Fibroblast of lung (primary cell): ENCODE measurements at regions not wholly inside any gene's neighbourhood (a gene's known extent, or its start where the extent isn't known, plus 50 kb on each side); places are given as distances from the start of the nearest gene placed in this dataset.

Source experiments
- DNase-seq, 2 donors: peaks; one replicate each; pipeline versions ENCODE4 v3.0.0 to v3.0.0-alpha.2; 2010; ENCODE audit warnings: low read depth in 2 of 2
- H2AFZ ChIP-seq: 2 replicates; pipeline ENCODE4 v1.5.1; 2012; ENCODE audit warnings: low read length, control low read depth, inconsistent platforms
- H3K27ac ChIP-seq: 2 replicates; pipeline ENCODE4 v1.5.1; 2011; ENCODE audit warnings: low read length, control low read depth; ENCODE audit not compliant: insufficient read depth
- H3K27me3 ChIP-seq: 2 replicates; pipeline ENCODE4 v1.5.1; 2011; ENCODE audit warnings: mild to moderate bottlenecking, low read length; ENCODE audit not compliant: control insufficient read depth, insufficient read depth
- H3K36me3 ChIP-seq: 2 replicates; pipeline ENCODE4 v1.5.1; 2011; ENCODE audit warnings: low read length; ENCODE audit not compliant: control insufficient read depth, insufficient read depth
- H3K4me1 ChIP-seq: 2 replicates; pipeline ENCODE4 v1.5.1; 2011; ENCODE audit warnings: low read length; ENCODE audit not compliant: control insufficient read depth, insufficient read depth; ENCODE audit errors: extremely low read depth
- H3K4me2 ChIP-seq: 2 replicates; pipeline ENCODE4 v1.5.1; 2011; ENCODE audit warnings: low read length, control low read depth; ENCODE audit not compliant: insufficient read depth; ENCODE audit errors: extremely low read depth
- H3K4me3 ChIP-seq, 4 experiments: fragments of 200-600 bp in 1 of 4; sonication (generic) in 1 of 4; replicated peaks in 1 of 4; 2 replicates each; pipeline ENCODE4 v1.5.1; 2011 to 2016; ENCODE audit warnings: low read length in 4 of 4, low read depth in 3 of 4, mild to moderate bottlenecking in 3 of 4, control low read depth in 2 of 4, inconsistent platforms in 1 of 4, mixed read lengths in 1 of 4; ENCODE audit not compliant: insufficient read depth in 1 of 4; ENCODE audit errors: control extremely low read depth in 1 of 4
- H3K79me2 ChIP-seq: 2 replicates; pipeline ENCODE4 v1.5.1; 2012; ENCODE audit warnings: mild to moderate bottlenecking, low read length, inconsistent platforms; ENCODE audit not compliant: control insufficient read depth, insufficient read depth
- H3K9ac ChIP-seq: 2 replicates; pipeline ENCODE4 v1.5.1; 2011; ENCODE audit warnings: mild to moderate bottlenecking, low read length, control low read depth; ENCODE audit not compliant: insufficient read depth
- H3K9me3 ChIP-seq: 2 replicates; pipeline ENCODE4 v1.5.1; 2012; ENCODE audit warnings: low read depth, low read length; ENCODE audit not compliant: control insufficient read depth, insufficient read depth
- H4K20me1 ChIP-seq: 2 replicates; pipeline ENCODE4 v1.5.1; 2011; ENCODE audit warnings: low read length; ENCODE audit not compliant: control insufficient read depth, insufficient read depth; ENCODE audit errors: extremely low read depth
- CTCF ChIP-seq, 2 donors: IDR thresholded peaks in 1 of 2; conservative IDR thresholded peaks in 1 of 2; 1 replicate in 1 of 2; 2 replicates in 1 of 2; pipeline ENCODE4 v1.5.1; 2011 to 2012; ENCODE audit warnings: low read length in 2 of 2, control low read depth in 1 of 2, inconsistent platforms in 1 of 2, low read depth in 1 of 2, mild to moderate bottlenecking in 1 of 2
- EZH2 ChIP-seq: IDR thresholded peaks from 2 replicates; pipeline ENCODE4 v1.5.1; 2012; ENCODE audit warnings: low read length, control low read depth, mild to moderate bottlenecking; ENCODE audit errors: missing control alignments

- DNase-seq, result no peak
- Histone ChIP-seq H3K4me3 (no peak overlapping the region), H3K9ac (no peak overlapping the region), H3K36me3 (no peaks in the 10 kb centered on the region), H3K27ac (no peak overlapping the region), H3K9me3 (no peaks in the 10 kb centered on the region), H2AFZ (no peak overlapping the region), H4K20me1 (no peaks in the 10 kb centered on the region), H3K79me2 (no peaks in the 10 kb centered on the region), H3K4me1 (no peaks in the 10 kb centered on the region), H3K27me3 (no peaks in the 10 kb centered on the region), H3K4me2 (no peak overlapping the region)
- TF ChIP-seq EZH2 (no peak), CTCF (conservative IDR thresholded peaks at IDR 0.05 in 1 of 2, IDR thresholded peaks at IDR 0.05 in 1 of 2; ENCODE audit: low read depth in 1 of 2, low read length in 2 of 2) (no peak)
Measured at GRCh38 chr12:28905220-28905955, 243.7 kb upstream of the FAR2 start.

GRCh38 chr12:28908646-28909045 is 240.4 kb upstream of the FAR2 start:
- H3K4me1 ChIP-seq, result no peaks in the 10 kb centered on the region
- H3K9ac ChIP-seq, result no peak overlapping the region
- H4K20me1 ChIP-seq, result no peaks in the 10 kb centered on the region
- H3K79me2 ChIP-seq, result no peaks in the 10 kb centered on the region
- no peaks in the 10 kb centered on the region for H3K27me3 ChIP-seq
- H3K27ac ChIP-seq, result no peak overlapping the region
- no peaks in the 10 kb centered on the region for H3K9me3 ChIP-seq
- H3K4me2 ChIP-seq, result no peak overlapping the region
- H3K36me3 ChIP-seq, result no peaks in the 10 kb centered on the region
- DNase-seq, result peak in 1 of 2 donors; percentile 21
- TF ChIP-seq CTCF (conservative IDR thresholded peaks at IDR 0.05 in 1 of 2, IDR thresholded peaks at IDR 0.05 in 1 of 2; ENCODE audit: low read depth in 1 of 2, low read length in 2 of 2) (no peak), EZH2 (no peak)
- H2AFZ ChIP-seq, result no peak overlapping the region
- H3K4me3 ChIP-seq, result no peak overlapping the region

GRCh38 chr12:28909291-28909690 is 239.8 kb upstream of the FAR2 start:
- H3K4me1 ChIP-seq, result no peaks in the 10 kb centered on the region
- H3K79me2 ChIP-seq, result no peaks in the 10 kb centered on the region
- no peaks in the 10 kb centered on the region for H3K9me3 ChIP-seq
- H2AFZ ChIP-seq, result no peak overlapping the region
- H3K4me3 ChIP-seq, result no peak overlapping the region
- no peak overlapping the region for H3K4me2 ChIP-seq
- no peaks in the 10 kb centered on the region for H3K36me3 ChIP-seq
- no peak overlapping the region for H3K27ac ChIP-seq
- no peaks in the 10 kb centered on the region for H3K27me3 ChIP-seq
- no peaks in the 10 kb centered on the region for H4K20me1 ChIP-seq
- H3K9ac ChIP-seq, result no peak overlapping the region
- no peak for TF ChIP-seq EZH2
- no peak for TF ChIP-seq CTCF (conservative IDR thresholded peaks at IDR 0.05 in 1 of 2, IDR thresholded peaks at IDR 0.05 in 1 of 2; ENCODE audit: low read depth in 1 of 2, low read length in 2 of 2)
- peak; percentile 31 to 60 for DNase-seq
